ENCODE measurements at regions not wholly inside any gene's neighbourhood (a gene's known extent, or its start where the extent isn't known, plus 50 kb on each side); places are given as distances from the start of the nearest gene placed in this dataset.
"Not testable (repeated sequence)": the region's sequence is repeated elsewhere in the genome, so short reads cannot be mapped to it uniquely, and the experiment has no call there.

- no peak for DNase-seq
These were observed 205.2 kb upstream of the DAB2 start for GRCh38 chr5:39629946-39630345.

- DNase-seq = no peak
These were observed 203.6 kb upstream of the DAB2 start for GRCh38 chr5:39628348-39628747.

- DNase-seq = no peak
These were observed 200.1 kb upstream of the DAB2 start for GRCh38 chr5:39624890-39625289.

GRCh38 chr5:39624268-39624886, 199.6 kb upstream of the DAB2 start:
- no peak for DNase-seq

GRCh38 chr5:39623291-39623865, 198.6 kb upstream of the DAB2 start:
- no peak for DNase-seq

- DNase-seq = no peak
These were observed 197.5 kb upstream of the DAB2 start for GRCh38 chr5:39622281-39622680.

GRCh38 chr5:39619168-39619818, 194.5 kb upstream of the DAB2 start:
- DNase-seq = no peak

- DNase-seq = no peak
These were observed 193.6 kb upstream of the DAB2 start for GRCh38 chr5:39618391-39618790.

- no peak for DNase-seq
These were observed 191.4 kb upstream of the DAB2 start for GRCh38 chr5:39616131-39616530.

GRCh38 chr5:39611076-39611475, 186.3 kb upstream of the DAB2 start:
- not testable (repeated sequence) for DNase-seq

- no peak for DNase-seq
These were observed 183.2 kb upstream of the DAB2 start for GRCh38 chr5:39608024-39608423.

- no peak for DNase-seq
These were observed 181.8 kb upstream of the DAB2 start for GRCh38 chr5:39606591-39606990.

GRCh38 chr5:39605588-39606575, 181.1 kb upstream of the DAB2 start:
- peak; percentile 23 for DNase-seq

GRCh38 chr5:39605145-39605544, 180.4 kb upstream of the DAB2 start:
- DNase-seq = no peak

- DNase-seq = no peak
These were observed 179.7 kb upstream of the DAB2 start for GRCh38 chr5:39604491-39604890.

- DNase-seq = peak; percentile 64
These were observed 175.1 kb upstream of the DAB2 start for GRCh38 chr5:39599721-39600431.

- DNase-seq = no peak
These were observed 174.0 kb upstream of the DAB2 start for GRCh38 chr5:39598661-39599248.

GRCh38 chr5:39588179-39588578, 163.4 kb upstream of the DAB2 start:
- DNase-seq = no peak

- no peak for DNase-seq
These were observed 162.9 kb upstream of the DAB2 start for GRCh38 chr5:39587675-39588074.

GRCh38 chr5:39586185-39586584, 161.4 kb upstream of the DAB2 start:
- no peak for DNase-seq

GRCh38 chr5:39584927-39585326, 160.1 kb upstream of the DAB2 start:
- peak; percentile 88 for DNase-seq
